ENCODE measurements at regions not wholly inside any gene's neighbourhood (a gene's known extent, or its start where the extent isn't known, plus 50 kb on each side); places are given as distances from the start of the nearest gene placed in this dataset.

DNA sequence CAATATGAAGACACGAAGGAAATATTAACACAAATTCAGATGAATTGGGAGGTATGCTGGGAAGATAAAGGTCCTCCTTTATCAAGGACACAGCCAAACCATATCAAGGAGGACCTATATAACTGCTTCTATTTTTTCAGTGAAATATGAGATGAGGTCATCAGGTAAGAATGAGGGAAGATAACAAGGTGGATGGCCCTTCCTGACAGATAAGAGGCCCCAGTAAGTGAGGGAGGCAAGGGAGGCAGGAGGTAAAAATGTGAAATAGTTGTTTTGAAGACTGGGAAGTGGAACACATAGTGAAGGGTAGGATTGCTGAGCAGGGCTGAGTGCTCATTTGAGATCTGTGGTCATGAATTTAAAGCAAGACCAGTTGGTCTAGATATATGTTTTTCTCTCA, 60.0 kb upstream of the FOXE1 start:
- TF ChIP-seq POLR2AphosphoS5 (IDR thresholded peaks at IDR 0.05) (no peak), POLR2A (IDR thresholded peaks at IDR 0.05) (no peak)
- TF ChIP-seq, protein P1, sequence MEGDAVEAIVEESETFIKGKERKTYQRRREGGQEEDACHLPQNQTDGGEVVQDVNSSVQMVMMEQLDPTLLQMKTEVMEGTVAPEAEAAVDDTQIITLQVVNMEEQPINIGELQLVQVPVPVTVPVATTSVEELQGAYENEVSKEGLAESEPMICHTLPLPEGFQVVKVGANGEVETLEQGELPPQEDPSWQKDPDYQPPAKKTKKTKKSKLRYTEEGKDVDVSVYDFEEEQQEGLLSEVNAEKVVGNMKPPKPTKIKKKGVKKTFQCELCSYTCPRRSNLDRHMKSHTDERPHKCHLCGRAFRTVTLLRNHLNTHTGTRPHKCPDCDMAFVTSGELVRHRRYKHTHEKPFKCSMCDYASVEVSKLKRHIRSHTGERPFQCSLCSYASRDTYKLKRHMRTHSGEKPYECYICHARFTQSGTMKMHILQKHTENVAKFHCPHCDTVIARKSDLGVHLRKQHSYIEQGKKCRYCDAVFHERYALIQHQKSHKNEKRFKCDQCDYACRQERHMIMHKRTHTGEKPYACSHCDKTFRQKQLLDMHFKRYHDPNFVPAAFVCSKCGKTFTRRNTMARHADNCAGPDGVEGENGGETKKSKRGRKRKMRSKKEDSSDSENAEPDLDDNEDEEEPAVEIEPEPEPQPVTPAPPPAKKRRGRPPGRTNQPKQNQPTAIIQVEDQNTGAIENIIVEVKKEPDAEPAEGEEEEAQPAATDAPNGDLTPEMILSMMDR (IDR thresholded peaks at IDR 0.05), result no peak

Measured in breast epithelium (tissue), 3 donors.